ENCODE measurements at regions not wholly inside any gene's neighbourhood (a gene's known extent, or its start where the extent isn't known, plus 50 kb on each side); places are given as distances from the start of the nearest gene placed in this dataset.

- TF ChIP-seq CTCF (IDR thresholded peaks at IDR 0.05 in 2 of 3, conservative IDR thresholded peaks at IDR 0.05 in 1 of 3; ENCODE audit: control insufficient read depth in 2 of 3, extremely low read depth in 1 of 3, insufficient read depth in 1 of 3, low read depth in 3 of 3, low read length in 3 of 3): no peak
- TF ChIP-seq EP300 (IDR thresholded peaks at IDR 0.05; ENCODE audit: borderline replicate concordance in 1 of 2, control insufficient read depth in 1 of 2, low read depth in 2 of 2, low read length in 2 of 2): no peak
- no peak for TF ChIP-seq MYC (IDR thresholded peaks at IDR 0.05; ENCODE audit: insufficient read depth, insufficient read length, insufficient replicate concordance, low read length, severe bottlenecking)
- no peak for TF ChIP-seq ZBTB40 (IDR thresholded peaks at IDR 0.05; ENCODE audit: borderline replicate concordance)
- no peak for TF ChIP-seq SRF (IDR thresholded peaks at IDR 0.05; ENCODE audit: low read depth in 2 of 2, low read length in 2 of 2)
- TF ChIP-seq TARDBP (IDR thresholded peaks at IDR 0.05; ENCODE audit: borderline replicate concordance): no peak
- no peak for TF ChIP-seq REST (IDR thresholded peaks at IDR 0.05; ENCODE audit: low read depth, low read length)
- TF ChIP-seq POLR2AphosphoS5 (IDR thresholded peaks at IDR 0.05; ENCODE audit: low read length): no peak
These were observed 169.4 kb downstream of the MAD2L1 start for GRCh38 chr4:119897260-119897659.

All from GM12878 (cell line).